ENCODE measurements at regions not wholly inside any gene's neighbourhood (a gene's known extent, or its start where the extent isn't known, plus 50 kb on each side); places are given as distances from the start of the nearest gene placed in this dataset.
A peak's percentile ranks its signal among the peaks of the same experiment; 100 is the strongest.

DNA sequence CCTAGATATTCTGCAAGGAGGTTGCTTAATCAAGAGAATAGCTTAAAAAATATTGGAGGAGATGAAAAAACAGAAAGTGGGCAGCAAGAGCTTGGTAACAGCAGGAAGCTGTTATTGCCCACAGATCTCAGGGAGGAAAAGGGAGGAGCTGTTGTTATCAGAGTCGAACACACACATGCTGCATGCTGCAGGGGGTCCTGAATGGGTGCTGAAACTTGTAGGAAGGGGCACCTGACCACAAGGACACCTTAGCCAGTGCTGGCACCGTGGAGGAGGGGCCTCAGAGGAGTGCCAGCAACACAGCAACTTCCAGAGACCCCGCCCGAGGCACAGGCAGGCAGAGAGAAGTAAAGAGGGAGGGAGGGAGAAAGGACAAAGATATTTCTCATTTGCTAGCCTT lies 332.9 kb downstream of the SOCS6 start:
- ChIA-PET POLR2A (no interaction called here), CTCF (ENCODE audit: low intra/inter-chr PET ratio, low total read pairs) (no interaction called here)
- intact Hi-C loops (cut with micrococcal nuclease; ENCODE audit: unreplicated experiment) (no loop called here), in situ Hi-C loops (cut with HindIII; ENCODE audit: extremely low pct_ligation_motif_present, low pct_unique_long_range_greater_than_20kb) (loop anchor here (25.0 kb wide), 1 partner anchor 91 kb away; no protein-coding TSS in a partner anchor)
- Histone ChIP-seq H3K9ac (ENCODE audit: insufficient read depth, low read depth, low read length) (no peak overlapping the region), H3K27me3 (ENCODE audit: control insufficient read depth in 1 of 2, insufficient read depth in 2 of 2, low read length in 2 of 2) (no peaks in the 10 kb centered on the region), H4K20me1 (ENCODE audit: insufficient read depth, low read length) (no peaks in the 10 kb centered on the region), H3K79me2 (ENCODE audit: insufficient read depth, low read length) (no peaks in the 10 kb centered on the region), H3K27ac (ENCODE audit: extremely low read length, insufficient read depth, low read length) (no peak overlapping the region), H3K9me3 (ENCODE audit: low read length) (no peaks in the 10 kb centered on the region), H2AFZ (ENCODE audit: low read length) (no peak overlapping the region), H3K4me1 (ENCODE audit: insufficient read depth, low read length) (no peaks in the 10 kb centered on the region), H3K4me2 (ENCODE audit: low read depth, low read length) (no peak overlapping the region), H3K4me3 (replicated peaks in 1 of 3; ENCODE audit: insufficient read depth in 1 of 3, low read depth in 2 of 3, low read length in 3 of 3) (no peak overlapping the region), H3K36me3 (replicated peaks in 1 of 2; ENCODE audit: control insufficient read depth in 1 of 2, insufficient read depth in 2 of 2, low read length in 2 of 2) (no peaks in the 10 kb centered on the region)
- no peak for ATAC-seq
- TF ChIP-seq, protein P1, sequence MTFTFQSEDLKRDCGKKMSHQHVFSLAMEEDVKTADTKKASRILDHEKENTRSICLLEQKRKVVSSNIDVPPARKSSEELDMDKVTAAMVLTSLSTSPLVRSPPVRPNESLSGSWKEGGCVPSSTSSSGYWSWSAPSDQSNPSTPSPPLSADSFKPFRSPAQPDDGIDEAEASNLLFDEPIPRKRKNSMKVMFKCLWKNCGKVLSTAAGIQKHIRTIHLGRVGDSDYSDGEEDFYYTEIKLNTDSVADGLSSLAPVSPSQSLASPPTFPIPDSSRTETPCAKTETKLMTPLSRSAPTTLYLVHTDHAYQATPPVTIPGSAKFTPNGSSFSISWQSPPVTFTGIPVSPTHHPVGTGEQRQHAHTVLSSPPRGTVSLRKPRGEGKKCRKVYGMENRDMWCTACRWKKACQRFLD (CRISPR knock-in tag; IDR thresholded peaks at IDR 0.05; ENCODE audit: borderline replicate concordance): no peak
- no peak for TF ChIP-seq HNF4G (IDR thresholded peaks at IDR 0.05; ENCODE audit: borderline replicate concordance, low read depth, low read length)
- no peak for TF ChIP-seq HNF4G (CRISPR knock-in tag; IDR thresholded peaks at IDR 0.05; ENCODE audit: borderline replicate concordance, low read depth)
- no peak for TF ChIP-seq ZNF143 (CRISPR knock-in tag; IDR thresholded peaks at IDR 0.05)
- no peak for TF ChIP-seq TOPORS (CRISPR knock-in tag; IDR thresholded peaks at IDR 0.05)
- no peak for TF ChIP-seq ZBTB1 (CRISPR knock-in tag; IDR thresholded peaks at IDR 0.05; ENCODE audit: borderline replicate concordance)
- TF ChIP-seq ZMYM4 (CRISPR knock-in tag; IDR thresholded peaks at IDR 0.05): no peak
- BruUV-seq (replicated peaks): no TSS peak
- 4% methylated on average over 4 of the region's 4 CpGs for WGBS (ENCODE audit: low lambda C conversion rate)
- DNase-seq (ENCODE audit: low spot score): no peak
- no peak for FAIRE-seq

DNA sequence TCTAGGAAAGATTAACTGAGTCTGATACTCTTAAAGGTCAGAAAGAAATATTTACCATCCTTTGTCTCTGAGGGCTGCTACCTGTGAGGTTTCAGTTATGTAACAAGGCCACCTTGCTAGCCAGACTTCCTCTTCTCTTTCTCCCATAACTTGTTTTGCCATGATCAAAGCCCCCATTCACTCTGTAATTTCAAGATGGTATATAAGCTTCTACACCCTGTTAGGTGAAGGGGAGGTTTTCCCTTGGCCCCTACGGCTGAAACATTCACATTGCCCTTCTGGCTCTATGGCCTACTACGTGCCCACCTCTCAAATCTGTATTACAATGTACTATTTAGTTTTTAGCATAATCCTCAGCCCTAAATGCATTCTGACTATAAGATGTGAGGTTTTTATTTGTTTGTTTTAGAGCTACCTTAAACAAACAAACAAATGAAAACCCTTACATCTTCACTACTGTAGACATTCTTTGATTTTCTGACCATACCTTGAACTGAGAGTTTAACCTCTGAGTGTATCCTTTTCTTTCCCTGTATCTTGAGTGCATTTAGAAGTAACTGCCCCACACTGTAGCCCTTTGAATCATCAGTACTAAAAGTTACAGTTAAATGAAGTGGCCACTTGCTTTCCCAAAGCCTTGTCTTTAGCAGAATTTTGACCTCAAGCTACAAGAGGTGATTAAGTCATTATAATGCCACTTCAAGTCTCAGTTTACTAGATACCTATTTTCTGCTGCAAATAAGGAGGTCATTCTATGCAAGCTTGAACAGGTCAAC lies 332.2 kb downstream of the SOCS6 start:
- in situ Hi-C loops (cut with HindIII; ENCODE audit: extremely low pct_ligation_motif_present, low pct_unique_long_range_greater_than_20kb): loop anchor here (25.0 kb wide), 1 partner anchor 91 kb away; no protein-coding TSS in a partner anchor
- no peak for FAIRE-seq

More for the DNA sequence above, 332.2 kb downstream of the SOCS6 start:
- no peak for DNase-seq (ENCODE audit: low spot score)
- Histone ChIP-seq H3K4me2 (ENCODE audit: low read depth, low read length) (no peak overlapping the region), H3K27ac (ENCODE audit: extremely low read length, insufficient read depth, low read length) (no peak overlapping the region), H3K9ac (ENCODE audit: insufficient read depth, low read depth, low read length) (no peak overlapping the region), H3K4me3 (replicated peaks in 1 of 3; ENCODE audit: insufficient read depth in 1 of 3, low read depth in 2 of 3, low read length in 3 of 3) (no peak overlapping the region), H4K20me1 (ENCODE audit: insufficient read depth, low read length) (no peaks in the 10 kb centered on the region), H3K79me2 (ENCODE audit: insufficient read depth, low read length) (no peaks in the 10 kb centered on the region), H3K27me3 (ENCODE audit: control insufficient read depth in 1 of 2, insufficient read depth in 2 of 2, low read length in 2 of 2) (no peaks in the 10 kb centered on the region), H3K36me3 (replicated peaks in 1 of 2; ENCODE audit: control insufficient read depth in 1 of 2, insufficient read depth in 2 of 2, low read length in 2 of 2) (no peaks in the 10 kb centered on the region), H2AFZ (ENCODE audit: low read length) (no peak overlapping the region), H3K9me3 (ENCODE audit: low read length) (no peaks in the 10 kb centered on the region), H3K4me1 (ENCODE audit: insufficient read depth, low read length) (no peaks in the 10 kb centered on the region)
- ChIA-PET POLR2A (no interaction called here), CTCF (ENCODE audit: low intra/inter-chr PET ratio, low total read pairs) (no interaction called here)
- intact Hi-C loops (cut with micrococcal nuclease; ENCODE audit: unreplicated experiment): no loop called here
- BruUV-seq (replicated peaks): no TSS peak
- peak; percentile 86 for TF ChIP-seq FOXA1 (IDR thresholded peaks at IDR 0.05)
- no peak for TF ChIP-seq FOXA1 (CRISPR knock-in tag; IDR thresholded peaks at IDR 0.05)
- no peak for TF ChIP-seq SRSF9 (IDR thresholded peaks at IDR 0.05; ENCODE audit: borderline replicate concordance, insufficient read depth, low read depth, low read length, poor library complexity, severe bottlenecking)
- 3% methylated on average over 2 of the region's 2 CpGs for WGBS (ENCODE audit: low lambda C conversion rate)
- ATAC-seq: no peak

Data from HepG2 (cell line).